H9 (cell line): ENCODE measurements at regions not wholly inside any gene's neighbourhood (a gene's known extent, or its start where the extent isn't known, plus 50 kb on each side); places are given as distances from the start of the nearest gene placed in this dataset.

Experiments
- DNase-seq: peaks from one replicate; pipeline ENCODE4 v3.0.0-alpha.2; 2017
- H2AFZ ChIP-seq: one replicate; pipeline ENCODE4 v1.6.1; 2013; ENCODE audit warnings: mild to moderate bottlenecking, low read length, control low read depth, moderate library complexity
- H2AK5ac ChIP-seq: 2 replicates; pipeline ENCODE4 v1.6.1; 2013; ENCODE audit warnings: low read length, control low read depth, mixed read lengths; ENCODE audit not compliant: insufficient read length
- H2BK120ac ChIP-seq: one replicate; pipeline ENCODE4 v1.6.1; 2013; ENCODE audit warnings: low read depth, mild to moderate bottlenecking, low read length, control low read depth, inconsistent platforms; ENCODE audit not compliant: poor library complexity, severe bottlenecking
- H2BK12ac ChIP-seq: 2 replicates; pipeline ENCODE4 v1.6.1; 2013; ENCODE audit warnings: low read length, control low read depth, mixed read lengths, low read depth; ENCODE audit not compliant: insufficient read length
- H2BK15ac ChIP-seq: 2 replicates; pipeline ENCODE4 v1.6.1; 2013; ENCODE audit warnings: low read depth, low read length, control low read depth
- H2BK20ac ChIP-seq: one replicate; pipeline ENCODE4 v1.6.1; 2013; ENCODE audit warnings: low read depth, mild to moderate bottlenecking, low read length, control low read depth, inconsistent platforms; ENCODE audit not compliant: poor library complexity, severe bottlenecking
- H2BK5ac ChIP-seq: 2 replicates; pipeline ENCODE4 v1.6.1; 2013; ENCODE audit warnings: low read length, control low read depth, mixed read lengths; ENCODE audit not compliant: insufficient read length
- H3K14ac ChIP-seq: 2 replicates; pipeline ENCODE4 v1.6.1; 2013; ENCODE audit warnings: low read length, control low read depth; ENCODE audit not compliant: insufficient read depth
- H3K18ac ChIP-seq: 2 replicates; pipeline ENCODE4 v1.6.1; 2013; ENCODE audit warnings: low read depth, mild to moderate bottlenecking, mixed read lengths, low read length, control low read depth; ENCODE audit not compliant: insufficient read length
- H3K23ac ChIP-seq: 2 replicates; pipeline ENCODE4 v1.6.1; 2013; ENCODE audit warnings: low read length, control low read depth, mixed read lengths, low read depth; ENCODE audit not compliant: insufficient read length
- H3K23me2 ChIP-seq: 2 replicates; pipeline ENCODE4 v1.6.1; 2013; ENCODE audit warnings: low read depth, mild to moderate bottlenecking, mixed read lengths, low read length, control low read depth; ENCODE audit not compliant: insufficient read length, poor library complexity, severe bottlenecking
- H3K27ac ChIP-seq: 2 replicates; pipeline ENCODE4 v1.5.1; 2013; ENCODE audit warnings: low read length, control low read depth, mixed read lengths, low read depth; ENCODE audit not compliant: insufficient read length
- H3K27me3 ChIP-seq: 2 replicates; pipeline ENCODE4 v1.6.1; 2013; ENCODE audit warnings: low read length, control low read depth, inconsistent platforms; ENCODE audit not compliant: insufficient read depth
- H3K4ac ChIP-seq: 2 replicates; pipeline ENCODE4 v1.6.1; 2013; ENCODE audit warnings: low read depth, mild to moderate bottlenecking, control low read depth, inconsistent platforms, low read length, moderate library complexity
- H3K4me1 ChIP-seq: 2 replicates; pipeline ENCODE4 v1.6.1; 2013; ENCODE audit warnings: low read length, control low read depth, inconsistent platforms; ENCODE audit not compliant: insufficient read depth
- H3K4me2 ChIP-seq: 2 replicates; pipeline ENCODE4 v1.6.1; 2013; ENCODE audit warnings: low read length, control low read depth, mixed read lengths; ENCODE audit not compliant: insufficient read length, insufficient read depth
- H3K56ac ChIP-seq: 2 replicates; pipeline ENCODE4 v1.6.1; 2013; ENCODE audit warnings: low read depth, mild to moderate bottlenecking, mixed read lengths, low read length, control low read depth; ENCODE audit not compliant: insufficient read length
- H3K79me1 ChIP-seq: 2 replicates; pipeline ENCODE4 v1.6.1; 2013; ENCODE audit warnings: low read depth, mild to moderate bottlenecking, moderate library complexity, low read length, control low read depth, inconsistent platforms; ENCODE audit not compliant: insufficient read depth, poor library complexity, severe bottlenecking
- H3K79me2 ChIP-seq: 2 replicates; pipeline ENCODE4 v1.6.1; 2013; ENCODE audit warnings: low read length, control low read depth, inconsistent platforms; ENCODE audit not compliant: insufficient read depth
- H3K9ac ChIP-seq: 2 replicates; pipeline ENCODE4 v1.6.1; 2013; ENCODE audit warnings: low read length, control low read depth, mixed read lengths; ENCODE audit not compliant: insufficient read length; ENCODE audit errors: extremely low read depth
- H3K9me3 ChIP-seq: one replicate; pipeline ENCODE4 v1.6.1; 2013; ENCODE audit warnings: low read depth, low read length, inconsistent platforms; ENCODE audit not compliant: control insufficient read depth
- H3T11ph ChIP-seq: one replicate; pipeline ENCODE4 v1.6.1; 2013; ENCODE audit warnings: mild to moderate bottlenecking, low read length, control low read depth, inconsistent platforms
- H4K20me1 ChIP-seq: one replicate; pipeline ENCODE4 v1.6.1; 2013; ENCODE audit not compliant: control insufficient read depth, insufficient read length, insufficient read depth
- H4K5ac ChIP-seq: 2 replicates; pipeline ENCODE4 v1.6.1; 2013; ENCODE audit warnings: low read depth, mild to moderate bottlenecking, mixed read lengths, low read length, control low read depth; ENCODE audit not compliant: insufficient read length
- H4K8ac ChIP-seq: replicated peaks from 2 replicates; pipeline ENCODE4 v1.6.1; 2013; ENCODE audit warnings: low read length, control low read depth, mixed read lengths, low read depth; ENCODE audit not compliant: insufficient read length
- H4K91ac ChIP-seq: 2 replicates; pipeline ENCODE4 v1.6.1; 2013; ENCODE audit warnings: low read depth, mild to moderate bottlenecking, moderate library complexity, mixed read lengths, low read length, control low read depth; ENCODE audit not compliant: insufficient read length
- H3K27ac Mint-ChIP-seq, 3 experiments: 2 replicates in 2 of 3; 3 replicates in 1 of 3; pipeline ENCODE4 v1.8.0; 2020 to 2021; ENCODE audit warnings: mixed read lengths in 3 of 3, mild to moderate bottlenecking in 1 of 3, moderate library complexity in 1 of 3
- H3K27me3 Mint-ChIP-seq: 2 replicates; pipeline ENCODE4 v1.8.0; 2021; ENCODE audit warnings: low read depth, mild to moderate bottlenecking, moderate library complexity, mixed read lengths
- H3K36me3 Mint-ChIP-seq, 3 experiments: 2 replicates in 2 of 3; 3 replicates in 1 of 3; pipeline ENCODE4 v1.8.0; 2020 to 2021; ENCODE audit warnings: low read depth in 3 of 3, mixed read lengths in 3 of 3; ENCODE audit not compliant: insufficient read depth in 1 of 3
- H3K4me1 Mint-ChIP-seq, 2 experiments: 2 replicates each; pipeline ENCODE4 v1.8.0; 2020; ENCODE audit warnings: mixed read lengths in 2 of 2
- H3K4me3 Mint-ChIP-seq, 2 experiments: 2 replicates in 1 of 2; 3 replicates in 1 of 2; pipeline ENCODE4 v1.8.0; 2020 to 2021; ENCODE audit warnings: mild to moderate bottlenecking in 2 of 2, mixed read lengths in 2 of 2, moderate library complexity in 1 of 2
- H3K9me3 Mint-ChIP-seq, 2 experiments: 2 replicates in 1 of 2; 3 replicates in 1 of 2; pipeline ENCODE4 v1.8.0; 2020; ENCODE audit warnings: mild to moderate bottlenecking in 2 of 2, mixed read lengths in 2 of 2, moderate library complexity in 1 of 2
- WGBS: extraction: QIAGEN DNeasy Blood & Tissue Kit; methylation state at CpG from one replicate; pipeline ENCODE4 v1.1.7; 2013; ENCODE audit warnings: missing lambda C conversion rate, low lambda C conversion rate, mixed read lengths; ENCODE audit not compliant: insufficient read length; ENCODE audit errors: extremely low coverage; 5-methylcytosine and 5-hydroxymethylcytosine counted together
- TF ChIP-seq, protein P1 (sequence below): fragments of 200-600 bp; sonication (generic); conservative IDR thresholded peaks from 3 replicates; pipeline ENCODE4 v1.8.0; 2021; ENCODE audit warnings: antibody characterized with exemption, mild to moderate bottlenecking

DNA sequence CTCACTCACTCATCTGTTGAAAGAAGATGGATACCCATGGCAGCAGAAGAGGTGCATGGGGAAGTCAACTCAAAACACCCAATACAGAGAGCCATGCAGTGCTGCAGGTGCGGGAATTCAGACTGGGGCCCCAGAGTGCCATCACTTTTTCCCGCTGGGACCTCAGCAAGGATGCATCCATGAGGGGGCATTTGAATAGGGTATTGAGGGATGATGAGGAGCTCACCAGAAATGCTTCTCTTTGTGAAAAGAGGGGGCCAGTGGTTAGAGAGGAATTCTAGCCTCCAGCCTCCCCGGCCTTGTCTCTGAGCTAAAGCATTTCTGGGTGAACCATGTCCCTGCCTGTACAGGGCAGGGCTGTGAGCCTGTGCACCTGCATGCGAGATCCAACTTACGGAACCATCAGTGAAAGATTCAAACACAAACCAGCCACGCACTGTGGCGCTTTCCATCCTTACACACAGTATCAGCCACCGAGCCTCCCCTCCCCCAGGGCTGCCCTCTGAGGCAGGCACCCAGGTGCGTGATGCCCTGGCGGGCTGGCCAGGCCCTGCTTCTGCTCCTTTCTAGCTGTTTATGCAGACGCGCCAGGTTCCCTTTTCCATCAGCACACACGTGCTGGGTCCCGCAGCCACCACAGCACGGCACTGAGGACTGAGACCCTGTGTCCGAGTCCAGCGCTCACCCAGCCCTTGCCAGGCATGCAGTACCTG, 1177.2 kb downstream of the BRD1 start:
- H3K27me3 ChIP-seq = no peaks in the 10 kb centered on the region

More for the DNA sequence above, 1177.2 kb downstream of the BRD1 start:
- H4K5ac ChIP-seq = no peak overlapping the region
- Mint-ChIP-seq H3K4me1 (0 out of 4 replicates have a peak, but pooled peaks cover 0 to 7% of the 10 kb centered on the region in 2 experiments), H3K4me3 (no peak overlapping the region), H3K27me3 (no peaks in the 10 kb centered on the region; the same call in 1 of the 2 replicates), H3K36me3 (peaks cover 2 to 12% (median 10%) of the 10 kb centered on the region in 3 experiments; a peak in 6 of 7 replicates), H3K27ac (peak overlapping the region in 1 of 3 experiments; percentile 1; a peak in 3 of 7 replicates), H3K9me3 (peaks cover 0 to 2% of the 10 kb centered on the region in 2 experiments; a peak in 2 of 5 replicates)
- DNase-seq = no peak
- H3K23ac ChIP-seq = no peak overlapping the region
- no peak overlapping the region for H4K8ac ChIP-seq
- H2BK12ac ChIP-seq = no peak overlapping the region
- no peak overlapping the region for H2BK20ac ChIP-seq
- no peak overlapping the region for H3K14ac ChIP-seq
- H2BK120ac ChIP-seq = no peak overlapping the region
- H2BK15ac ChIP-seq = no peak overlapping the region
- H3K56ac ChIP-seq = no peak overlapping the region
- no CpG with 5 or more reads among the region's 17 CpGs for WGBS
- H3K9ac ChIP-seq = no peak overlapping the region
- H4K91ac ChIP-seq = no peak overlapping the region
- H3K79me1 ChIP-seq = no peaks in the 10 kb centered on the region
- H3K27ac ChIP-seq = no peak overlapping the region
- H3K4me2 ChIP-seq = no peak overlapping the region
- H3T11ph ChIP-seq = no peak overlapping the region
- no peak overlapping the region for H3K4ac ChIP-seq
- H2AK5ac ChIP-seq = no peak overlapping the region
- H3K23me2 ChIP-seq = no peaks in the 10 kb centered on the region
- no peaks in the 10 kb centered on the region for H4K20me1 ChIP-seq
- no peak overlapping the region for H2BK5ac ChIP-seq
- no peak overlapping the region for H2AFZ ChIP-seq
- no peaks in the 10 kb centered on the region for H3K4me1 ChIP-seq
- TF ChIP-seq, protein P1, sequence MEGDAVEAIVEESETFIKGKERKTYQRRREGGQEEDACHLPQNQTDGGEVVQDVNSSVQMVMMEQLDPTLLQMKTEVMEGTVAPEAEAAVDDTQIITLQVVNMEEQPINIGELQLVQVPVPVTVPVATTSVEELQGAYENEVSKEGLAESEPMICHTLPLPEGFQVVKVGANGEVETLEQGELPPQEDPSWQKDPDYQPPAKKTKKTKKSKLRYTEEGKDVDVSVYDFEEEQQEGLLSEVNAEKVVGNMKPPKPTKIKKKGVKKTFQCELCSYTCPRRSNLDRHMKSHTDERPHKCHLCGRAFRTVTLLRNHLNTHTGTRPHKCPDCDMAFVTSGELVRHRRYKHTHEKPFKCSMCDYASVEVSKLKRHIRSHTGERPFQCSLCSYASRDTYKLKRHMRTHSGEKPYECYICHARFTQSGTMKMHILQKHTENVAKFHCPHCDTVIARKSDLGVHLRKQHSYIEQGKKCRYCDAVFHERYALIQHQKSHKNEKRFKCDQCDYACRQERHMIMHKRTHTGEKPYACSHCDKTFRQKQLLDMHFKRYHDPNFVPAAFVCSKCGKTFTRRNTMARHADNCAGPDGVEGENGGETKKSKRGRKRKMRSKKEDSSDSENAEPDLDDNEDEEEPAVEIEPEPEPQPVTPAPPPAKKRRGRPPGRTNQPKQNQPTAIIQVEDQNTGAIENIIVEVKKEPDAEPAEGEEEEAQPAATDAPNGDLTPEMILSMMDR = no peak
- H3K9me3 ChIP-seq = no peaks in the 10 kb centered on the region
- H3K18ac ChIP-seq = no peak overlapping the region
- no peaks in the 10 kb centered on the region for H3K79me2 ChIP-seq
